Mesendoderm (in vitro differentiated cells): ENCODE measurements at regions not wholly inside any gene's neighbourhood (a gene's known extent, or its start where the extent isn't known, plus 50 kb on each side); places are given as distances from the start of the nearest gene placed in this dataset.

Experiments
- DNase-seq: peaks from one replicate; pipeline ENCODE4 v3.0.0; 2013
- H2AK5ac ChIP-seq: 2 replicates; pipeline ENCODE4 v1.6.1; 2013; ENCODE audit warnings: low read length, inconsistent platforms
- H2BK120ac ChIP-seq: 2 replicates; pipeline ENCODE4 v1.6.1; 2013; ENCODE audit warnings: low read depth, mild to moderate bottlenecking, low read length, moderate library complexity, mixed read lengths
- H2BK15ac ChIP-seq: replicated peaks from 2 replicates; pipeline ENCODE4 v1.6.1; 2013; ENCODE audit warnings: low read depth, mild to moderate bottlenecking, moderate library complexity
- H2BK5ac ChIP-seq: 2 replicates; pipeline ENCODE4 v1.6.1; 2013; ENCODE audit warnings: low read length, inconsistent platforms
- H3K18ac ChIP-seq: 2 replicates; pipeline ENCODE4 v1.6.1; 2013; ENCODE audit warnings: mild to moderate bottlenecking, low read length, mixed read lengths
- H3K23ac ChIP-seq: one replicate; pipeline ENCODE4 v1.6.1; 2013; ENCODE audit warnings: low read length
- H3K27ac ChIP-seq: 2 replicates; pipeline ENCODE4 v1.5.1; 2013; ENCODE audit warnings: low read depth, mild to moderate bottlenecking, inconsistent platforms, low read length, moderate library complexity
- H3K27me3 ChIP-seq: 2 replicates; pipeline ENCODE4 v1.6.1; 2013; ENCODE audit warnings: low read length, control low read depth, mild to moderate bottlenecking, inconsistent platforms; ENCODE audit not compliant: insufficient read depth, poor library complexity
- H3K36me3 ChIP-seq: 2 replicates; pipeline ENCODE4 v1.6.1; 2013; ENCODE audit warnings: low read length, inconsistent platforms; ENCODE audit not compliant: control insufficient read depth, insufficient read depth
- H3K4ac ChIP-seq: one replicate; pipeline ENCODE4 v1.6.1; 2013; ENCODE audit warnings: low read depth, mild to moderate bottlenecking, low read length, moderate library complexity
- H3K4me1 ChIP-seq: 2 replicates; pipeline ENCODE4 v1.6.1; 2013; ENCODE audit warnings: low read depth, low read length, inconsistent platforms; ENCODE audit not compliant: control insufficient read depth
- H3K4me2 ChIP-seq: 2 replicates; pipeline ENCODE4 v1.6.1; 2013; ENCODE audit warnings: low read length
- H3K4me3 ChIP-seq: 2 replicates; pipeline ENCODE4 v1.5.1; 2013; ENCODE audit warnings: mild to moderate bottlenecking, low read length
- H3K56ac ChIP-seq: one replicate; pipeline ENCODE4 v1.6.1; 2013; ENCODE audit warnings: low read length
- H3K79me1 ChIP-seq: 2 replicates; pipeline ENCODE4 v1.6.1; 2013; ENCODE audit warnings: low read length, inconsistent platforms
- H3K79me2 ChIP-seq: 2 replicates; pipeline ENCODE4 v1.6.1; 2013; ENCODE audit warnings: mild to moderate bottlenecking, low read length; ENCODE audit not compliant: control insufficient read depth, insufficient read depth
- H3K9ac ChIP-seq: 2 replicates; pipeline ENCODE4 v1.6.1; 2013; ENCODE audit warnings: low read length, inconsistent platforms
- H4K5ac ChIP-seq: one replicate; pipeline ENCODE4 v1.6.1; 2013; ENCODE audit warnings: low read length
- H4K8ac ChIP-seq: one replicate; pipeline ENCODE4 v1.6.1; 2013; ENCODE audit warnings: low read depth, mild to moderate bottlenecking, control low read depth, low read length, moderate library complexity
- WGBS: extraction: QIAGEN DNeasy Blood & Tissue Kit; methylation state at CpG from one replicate; pipeline ENCODE4 v1.1.7; 2013; ENCODE audit warnings: low lambda C conversion rate, missing lambda C conversion rate; ENCODE audit not compliant: insufficient coverage; ENCODE audit errors: extremely low coverage; 5-methylcytosine and 5-hydroxymethylcytosine counted together

DNA sequence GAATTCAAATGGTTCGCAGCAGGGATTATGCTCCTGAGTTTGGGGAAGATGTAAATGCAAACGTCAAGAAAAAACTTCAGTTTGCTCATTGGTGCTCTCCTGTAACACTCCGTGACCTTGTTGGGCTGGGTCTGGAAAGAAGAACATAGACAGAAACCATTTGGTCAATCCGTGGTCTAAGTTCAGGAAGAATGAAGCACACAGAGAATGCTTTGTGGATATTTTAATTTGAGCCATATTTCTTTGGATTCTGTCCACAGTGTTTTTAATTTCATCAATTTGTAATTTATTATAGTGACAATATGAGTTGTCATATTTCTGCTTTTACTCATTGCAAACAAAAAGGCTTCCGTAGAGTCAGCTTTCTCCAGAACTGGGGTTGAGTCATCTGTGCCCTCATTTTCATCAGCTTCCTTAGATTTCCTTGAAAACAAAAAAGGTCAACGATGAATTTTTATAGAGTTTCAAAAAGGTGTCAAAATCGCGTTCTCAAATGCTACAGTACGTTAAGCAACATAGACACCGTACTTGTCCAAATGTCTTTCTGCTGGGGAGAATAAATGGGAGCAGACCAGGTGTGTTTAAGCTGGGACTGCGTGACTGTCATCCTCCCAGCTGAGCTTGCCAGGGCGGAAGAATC, 606.4 kb downstream of the RNF144A start:
- no peaks in the 10 kb centered on the region for H3K27me3 ChIP-seq
- H3K4ac ChIP-seq: no peak overlapping the region
- no peak overlapping the region for H2BK5ac ChIP-seq
- no peaks in the 10 kb centered on the region for H3K79me2 ChIP-seq
- H3K23ac ChIP-seq: no peak overlapping the region
- no peak overlapping the region for H3K18ac ChIP-seq
- H3K4me1 ChIP-seq: no peaks in the 10 kb centered on the region
- no peak overlapping the region for H3K56ac ChIP-seq
- no peak for DNase-seq
- H2BK120ac ChIP-seq: no peak overlapping the region
- no peak overlapping the region for H3K9ac ChIP-seq
- H4K5ac ChIP-seq: no peak overlapping the region
- H3K79me1 ChIP-seq: no peaks in the 10 kb centered on the region
- H3K36me3 ChIP-seq: no peaks in the 10 kb centered on the region
- H3K4me2 ChIP-seq: no peak overlapping the region
- no peak overlapping the region for H3K27ac ChIP-seq
- H4K8ac ChIP-seq: no peak overlapping the region
- no peak overlapping the region for H2BK15ac ChIP-seq
- no peak overlapping the region for H2AK5ac ChIP-seq
- no peak overlapping the region for H3K4me3 ChIP-seq
- no CpG with 5 or more reads among the region's 12 CpGs for whole genome bisulfite sequencing

DNA sequence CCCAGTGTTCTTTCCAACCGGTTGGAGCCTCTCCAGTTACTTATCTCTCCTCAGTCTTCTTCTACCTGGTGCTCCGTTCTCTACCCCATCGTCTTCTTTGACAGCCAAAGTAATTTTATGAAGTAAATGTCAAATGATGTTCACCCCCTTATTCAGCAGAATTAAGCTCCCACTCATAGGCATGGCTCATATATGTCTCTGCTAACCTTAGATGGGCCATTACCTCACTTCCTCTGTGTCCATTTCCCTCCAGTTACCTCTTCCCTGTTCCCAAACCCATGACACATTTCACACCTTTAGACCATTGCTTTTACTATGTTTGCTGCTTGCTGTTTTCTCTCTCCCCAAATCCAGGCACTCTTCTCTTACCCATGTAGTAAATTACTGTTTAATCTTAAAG, 607.0 kb downstream of the RNF144A start:
- no peaks in the 10 kb centered on the region for H3K79me1 ChIP-seq
- no peak overlapping the region for H4K5ac ChIP-seq
- no peak for DNase-seq
- no peaks in the 10 kb centered on the region for H3K4me1 ChIP-seq
- H3K4me3 ChIP-seq: no peak overlapping the region
- no peak overlapping the region for H2BK15ac ChIP-seq
- H3K27me3 ChIP-seq: no peaks in the 10 kb centered on the region
- H3K79me2 ChIP-seq: no peaks in the 10 kb centered on the region
- H3K23ac ChIP-seq: no peak overlapping the region
- WGBS: no CpG with 5 or more reads among the region's 3 CpGs
- no peak overlapping the region for H3K18ac ChIP-seq
- no peak overlapping the region for H2AK5ac ChIP-seq
- no peak overlapping the region for H3K56ac ChIP-seq
- H2BK5ac ChIP-seq: no peak overlapping the region
- no peak overlapping the region for H4K8ac ChIP-seq
- no peak overlapping the region for H3K4me2 ChIP-seq
- H3K27ac ChIP-seq: no peak overlapping the region
- no peaks in the 10 kb centered on the region for H3K36me3 ChIP-seq
- H2BK120ac ChIP-seq: no peak overlapping the region
- H3K9ac ChIP-seq: no peak overlapping the region
- H3K4ac ChIP-seq: no peak overlapping the region

DNA sequence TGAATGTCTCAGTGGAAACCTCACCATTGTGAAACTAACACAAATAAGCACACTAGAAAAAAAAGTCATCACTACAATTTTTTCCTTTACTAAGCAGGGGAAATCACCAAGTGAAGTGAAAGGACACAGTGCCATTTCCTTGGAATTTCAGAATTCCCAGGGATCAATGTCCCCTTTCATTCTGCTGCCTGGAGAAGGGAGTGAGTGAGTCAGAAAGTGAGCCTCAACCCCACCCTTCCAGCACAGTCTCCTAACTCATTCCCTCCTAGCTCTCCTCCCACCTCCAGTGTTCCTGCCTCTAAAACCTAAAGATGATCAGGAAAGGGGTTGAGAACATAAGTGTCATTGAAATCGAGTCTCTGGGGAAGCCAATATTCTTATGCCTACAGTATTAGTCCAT, 608.5 kb downstream of the RNF144A start:
- no CpG with 5 or more reads among the region's 1 CpG for WGBS
- Histone ChIP-seq H3K9ac (no peak overlapping the region), H4K5ac (no peak overlapping the region), H3K4me3 (no peak overlapping the region), H3K36me3 (no peaks in the 10 kb centered on the region), H2BK120ac (no peak overlapping the region), H4K8ac (no peak overlapping the region), H2BK5ac (no peak overlapping the region), H3K27me3 (no peaks in the 10 kb centered on the region), H3K27ac (no peak overlapping the region), H2BK15ac (no peak overlapping the region), H3K4ac (no peak overlapping the region), H3K79me1 (no peaks in the 10 kb centered on the region), H3K4me2 (no peak overlapping the region), H3K23ac (no peak overlapping the region), H3K18ac (no peak overlapping the region), H2AK5ac (no peak overlapping the region), H3K56ac (no peak overlapping the region), H3K79me2 (no peaks in the 10 kb centered on the region), H3K4me1 (no peaks in the 10 kb centered on the region)
- no peak for DNase-seq

DNA sequence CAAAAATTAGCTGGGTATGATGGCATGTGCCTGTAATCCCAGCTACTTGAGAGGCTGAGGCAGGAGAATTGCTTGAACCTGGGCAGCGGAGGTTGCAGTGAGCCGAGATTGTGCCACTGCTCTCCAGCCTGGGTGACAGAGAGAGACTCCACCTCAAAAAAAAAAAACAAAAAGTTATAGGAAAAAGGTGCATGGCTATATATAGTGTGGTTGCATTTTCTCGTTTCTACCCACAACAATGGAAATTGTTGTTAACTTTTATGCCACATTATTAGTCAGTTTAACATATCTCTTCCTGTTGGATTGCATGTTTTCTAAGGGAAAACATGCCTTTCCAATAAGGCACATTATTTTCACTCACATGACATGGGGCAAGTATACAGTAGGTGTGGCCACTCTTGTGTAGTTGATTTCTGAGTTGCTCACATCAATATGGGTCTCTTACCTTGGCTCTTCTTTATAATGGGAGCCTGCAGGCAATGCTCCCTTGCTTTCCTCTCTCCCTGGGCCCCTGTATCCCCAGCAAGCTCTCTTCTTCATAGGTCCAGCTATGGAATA, 610.0 kb downstream of the RNF144A start:
- no peak overlapping the region for H3K18ac ChIP-seq
- H2BK5ac ChIP-seq: no peak overlapping the region
- no peaks in the 10 kb centered on the region for H3K79me1 ChIP-seq
- no peak overlapping the region for H3K56ac ChIP-seq
- H3K4ac ChIP-seq: no peak overlapping the region
- no CpG with 5 or more reads among the region's 3 CpGs for WGBS
- DNase-seq: no peak
- no peak overlapping the region for H2AK5ac ChIP-seq
- H4K8ac ChIP-seq: no peak overlapping the region
- no peaks in the 10 kb centered on the region for H3K4me1 ChIP-seq
- H4K5ac ChIP-seq: no peak overlapping the region
- no peak overlapping the region for H2BK120ac ChIP-seq
- H3K4me2 ChIP-seq: no peak overlapping the region
- H3K4me3 ChIP-seq: no peak overlapping the region
- H2BK15ac ChIP-seq: no peak overlapping the region
- no peaks in the 10 kb centered on the region for H3K36me3 ChIP-seq
- no peak overlapping the region for H3K9ac ChIP-seq
- no peak overlapping the region for H3K27ac ChIP-seq
- H3K27me3 ChIP-seq: no peaks in the 10 kb centered on the region
- no peaks in the 10 kb centered on the region for H3K79me2 ChIP-seq
- H3K23ac ChIP-seq: no peak overlapping the region

DNA sequence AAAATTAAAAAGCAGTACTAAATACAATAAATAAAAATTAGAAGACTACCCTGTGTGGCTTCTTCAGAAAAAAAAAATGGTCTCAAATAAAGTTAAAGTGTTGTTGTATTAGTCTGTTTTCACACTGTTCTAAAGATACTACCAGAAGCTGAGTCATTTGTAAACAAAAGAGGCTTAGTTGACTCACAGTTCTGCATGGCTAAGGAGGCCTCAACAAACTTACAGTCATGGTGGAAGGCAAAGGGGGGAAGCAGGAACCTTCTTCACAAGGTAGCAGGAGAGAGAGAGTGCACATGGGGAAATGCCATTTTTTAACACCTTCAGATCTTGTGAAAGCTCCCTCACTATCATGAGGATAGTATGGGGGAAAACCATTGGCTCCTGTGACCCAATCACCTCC, 612.8 kb downstream of the RNF144A start:
- Histone ChIP-seq H2BK15ac (no peak overlapping the region), H2BK120ac (no peak overlapping the region), H3K4me3 (no peak overlapping the region), H3K27ac (no peak overlapping the region), H3K4ac (no peak overlapping the region), H2BK5ac (no peak overlapping the region), H3K79me2 (no peaks in the 10 kb centered on the region), H3K36me3 (no peaks in the 10 kb centered on the region), H3K18ac (no peak overlapping the region), H4K5ac (no peak overlapping the region), H3K79me1 (no peaks in the 10 kb centered on the region), H3K4me1 (no peaks in the 10 kb centered on the region), H2AK5ac (no peak overlapping the region), H3K56ac (no peak overlapping the region), H4K8ac (no peak overlapping the region), H3K4me2 (no peak overlapping the region), H3K9ac (no peak overlapping the region), H3K27me3 (no peaks in the 10 kb centered on the region), H3K23ac (no peak overlapping the region)
- no peak for DNase-seq

DNA sequence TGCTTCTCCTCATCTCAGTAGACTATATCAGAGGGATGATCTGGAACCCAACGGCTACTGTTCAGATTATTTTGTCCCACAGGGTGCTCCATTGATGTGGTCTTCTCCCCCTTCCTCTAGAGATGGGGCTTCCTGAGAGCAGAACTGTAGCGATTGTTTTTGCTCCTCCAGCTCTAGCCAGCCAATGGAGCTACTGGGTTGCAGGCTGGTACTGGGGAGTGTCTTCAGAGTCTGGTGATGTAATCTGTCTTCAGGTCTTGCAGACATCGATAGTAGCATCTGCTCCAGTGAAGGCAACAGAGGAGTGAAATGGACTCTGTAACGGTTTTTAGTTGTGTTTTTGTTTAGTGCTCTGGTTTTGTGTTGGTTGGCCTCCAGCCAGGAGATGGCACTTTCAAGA, 621.9 kb downstream of the RNF144A start:
- Histone ChIP-seq H3K4me3 (no peak overlapping the region), H3K36me3 (no peaks in the 10 kb centered on the region), H3K79me2 (no peaks in the 10 kb centered on the region), H2AK5ac (no peak overlapping the region), H3K4ac (no peak overlapping the region), H2BK15ac (no peak overlapping the region), H3K27me3 (no peaks in the 10 kb centered on the region), H2BK120ac (no peak overlapping the region), H3K56ac (no peak overlapping the region), H2BK5ac (no peak overlapping the region), H4K5ac (no peak overlapping the region), H3K4me2 (no peak overlapping the region), H3K23ac (no peak overlapping the region), H3K9ac (no peak overlapping the region), H3K27ac (no peak overlapping the region), H3K4me1 (no peaks in the 10 kb centered on the region), H3K18ac (no peak overlapping the region), H3K79me1 (no peaks in the 10 kb centered on the region), H4K8ac (no peak overlapping the region)
- no peak for DNase-seq
- no CpG with 5 or more reads among the region's 4 CpGs for WGBS
